GM12872 (cell line): ENCODE measurements at regions not wholly inside any gene's neighbourhood (a gene's known extent, or its start where the extent isn't known, plus 50 kb on each side); places are given as distances from the start of the nearest gene placed in this dataset.

Source experiments
- TF ChIP-seq, protein P1 (sequence below): IDR thresholded peaks from 3 replicates; pipeline ENCODE4 v1.5.1; 2011; ENCODE audit warnings: low read depth, mild to moderate bottlenecking, low read length, moderate library complexity; ENCODE audit not compliant: insufficient read depth

DNA sequence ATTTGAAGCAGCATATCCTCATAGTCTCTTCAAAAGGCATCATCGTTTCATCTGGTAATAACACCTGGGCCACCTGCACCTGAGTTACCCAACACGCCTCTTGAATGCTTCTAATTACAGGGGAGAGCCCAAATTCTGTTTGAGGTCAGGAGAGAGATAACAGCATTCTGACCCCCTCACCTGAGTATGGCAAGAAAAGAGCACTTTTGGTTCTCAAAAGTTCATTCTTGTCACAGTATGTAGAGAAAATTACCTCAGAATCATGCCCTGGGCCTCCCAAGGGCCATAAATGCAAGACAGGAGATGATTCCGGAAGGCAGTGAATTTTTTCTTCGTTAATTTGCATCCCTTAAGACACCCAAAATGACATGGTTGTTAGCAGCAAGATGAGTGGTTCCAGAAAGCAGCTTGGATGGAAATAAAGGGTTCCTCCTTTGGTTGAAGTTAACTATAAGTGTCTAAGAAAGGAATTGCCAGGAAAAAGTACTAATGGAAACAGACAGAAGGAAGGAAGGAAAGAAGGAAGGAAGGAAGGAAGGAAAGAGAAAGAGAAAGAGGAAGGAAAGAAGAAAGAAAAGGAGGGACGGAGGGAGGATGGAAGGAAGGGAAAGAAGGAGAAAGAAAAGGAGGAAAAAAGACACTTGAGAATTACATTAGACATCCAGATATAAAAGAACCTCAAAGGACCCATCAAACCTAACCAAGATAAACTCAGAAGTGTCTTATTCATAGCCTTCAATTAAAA is 228.4 kb upstream of the RHOBTB1 start:
- TF ChIP-seq, protein P1, sequence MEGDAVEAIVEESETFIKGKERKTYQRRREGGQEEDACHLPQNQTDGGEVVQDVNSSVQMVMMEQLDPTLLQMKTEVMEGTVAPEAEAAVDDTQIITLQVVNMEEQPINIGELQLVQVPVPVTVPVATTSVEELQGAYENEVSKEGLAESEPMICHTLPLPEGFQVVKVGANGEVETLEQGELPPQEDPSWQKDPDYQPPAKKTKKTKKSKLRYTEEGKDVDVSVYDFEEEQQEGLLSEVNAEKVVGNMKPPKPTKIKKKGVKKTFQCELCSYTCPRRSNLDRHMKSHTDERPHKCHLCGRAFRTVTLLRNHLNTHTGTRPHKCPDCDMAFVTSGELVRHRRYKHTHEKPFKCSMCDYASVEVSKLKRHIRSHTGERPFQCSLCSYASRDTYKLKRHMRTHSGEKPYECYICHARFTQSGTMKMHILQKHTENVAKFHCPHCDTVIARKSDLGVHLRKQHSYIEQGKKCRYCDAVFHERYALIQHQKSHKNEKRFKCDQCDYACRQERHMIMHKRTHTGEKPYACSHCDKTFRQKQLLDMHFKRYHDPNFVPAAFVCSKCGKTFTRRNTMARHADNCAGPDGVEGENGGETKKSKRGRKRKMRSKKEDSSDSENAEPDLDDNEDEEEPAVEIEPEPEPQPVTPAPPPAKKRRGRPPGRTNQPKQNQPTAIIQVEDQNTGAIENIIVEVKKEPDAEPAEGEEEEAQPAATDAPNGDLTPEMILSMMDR = no peak

DNA sequence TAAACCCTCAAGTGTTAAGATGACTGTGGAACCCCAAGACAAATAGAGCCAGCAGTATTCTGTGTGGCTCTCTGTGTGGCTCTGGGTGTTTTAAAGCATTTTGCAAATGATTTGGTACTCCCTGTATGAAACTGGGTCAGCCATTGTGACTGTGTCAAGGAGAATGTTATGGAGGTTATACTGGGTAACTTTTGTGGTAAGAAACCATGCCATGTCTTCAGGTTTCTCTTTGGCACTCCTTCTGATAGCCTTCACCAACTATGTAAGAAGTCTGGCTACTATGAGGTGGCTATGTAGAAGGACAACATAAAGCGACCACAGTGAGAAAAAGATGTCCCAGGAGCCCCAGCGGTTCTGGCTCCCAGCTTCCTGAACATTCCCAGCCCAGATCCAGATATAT is 226.6 kb upstream of the RHOBTB1 start:
- TF ChIP-seq, protein P1 = no peak

DNA sequence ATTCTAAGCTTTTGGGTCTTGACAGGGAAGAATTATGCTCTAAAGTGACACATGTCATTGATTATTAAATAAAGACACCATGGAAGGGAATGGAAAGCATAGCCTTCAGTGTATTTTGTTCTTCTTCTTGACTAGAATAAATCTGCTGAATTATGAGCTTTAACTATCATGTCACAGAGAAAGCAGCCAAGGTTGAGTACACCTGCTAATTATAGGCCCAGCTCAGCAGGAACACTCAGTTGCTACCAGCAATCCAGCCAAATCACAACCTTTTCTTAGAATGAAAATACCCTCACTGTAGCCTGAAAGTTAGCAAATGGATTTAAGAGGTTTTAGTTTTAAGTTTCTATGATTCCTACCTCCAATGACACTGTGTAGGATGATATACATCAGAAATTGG is 225.3 kb upstream of the RHOBTB1 start:
- TF ChIP-seq, protein P1 = no peak

DNA sequence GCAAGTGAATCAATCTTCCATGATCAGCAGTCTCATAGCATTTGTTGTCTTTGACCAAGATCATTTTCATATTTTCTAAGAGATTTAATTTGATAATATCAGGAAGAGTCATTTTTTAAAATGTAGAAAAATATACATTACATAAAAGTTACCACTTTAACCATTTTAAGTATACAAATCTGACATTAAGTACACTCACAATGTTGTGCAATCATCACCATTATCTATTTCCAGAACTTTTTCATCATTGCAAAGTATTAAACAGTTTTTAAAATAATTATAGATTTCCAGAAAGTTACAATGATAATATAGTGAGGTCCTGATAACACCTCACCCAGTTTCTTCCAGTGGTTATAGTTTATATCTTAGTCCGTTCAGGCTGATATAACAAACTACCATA is 222.5 kb upstream of the RHOBTB1 start:
- TF ChIP-seq, protein P1 = no peak

DNA sequence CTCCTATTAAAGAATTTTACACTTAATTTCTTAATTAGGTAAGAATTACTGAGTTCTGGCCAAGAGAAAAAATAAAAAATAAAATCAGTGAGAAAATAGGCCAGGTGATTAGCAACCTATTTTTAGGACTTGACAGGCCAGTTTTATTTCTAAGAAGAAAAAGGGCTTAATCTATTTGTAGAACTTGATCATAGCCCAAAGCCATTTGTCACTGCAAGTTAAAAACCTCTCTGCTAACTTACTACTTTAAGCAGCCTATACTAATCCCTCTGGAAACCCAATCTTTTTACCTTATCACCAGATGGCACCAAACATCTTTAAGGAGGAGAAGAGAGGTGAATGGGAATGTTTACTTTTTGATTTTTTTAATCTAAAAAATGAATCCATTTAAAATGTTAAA is 222.1 kb upstream of the RHOBTB1 start:
- TF ChIP-seq, protein P1 = no peak

DNA sequence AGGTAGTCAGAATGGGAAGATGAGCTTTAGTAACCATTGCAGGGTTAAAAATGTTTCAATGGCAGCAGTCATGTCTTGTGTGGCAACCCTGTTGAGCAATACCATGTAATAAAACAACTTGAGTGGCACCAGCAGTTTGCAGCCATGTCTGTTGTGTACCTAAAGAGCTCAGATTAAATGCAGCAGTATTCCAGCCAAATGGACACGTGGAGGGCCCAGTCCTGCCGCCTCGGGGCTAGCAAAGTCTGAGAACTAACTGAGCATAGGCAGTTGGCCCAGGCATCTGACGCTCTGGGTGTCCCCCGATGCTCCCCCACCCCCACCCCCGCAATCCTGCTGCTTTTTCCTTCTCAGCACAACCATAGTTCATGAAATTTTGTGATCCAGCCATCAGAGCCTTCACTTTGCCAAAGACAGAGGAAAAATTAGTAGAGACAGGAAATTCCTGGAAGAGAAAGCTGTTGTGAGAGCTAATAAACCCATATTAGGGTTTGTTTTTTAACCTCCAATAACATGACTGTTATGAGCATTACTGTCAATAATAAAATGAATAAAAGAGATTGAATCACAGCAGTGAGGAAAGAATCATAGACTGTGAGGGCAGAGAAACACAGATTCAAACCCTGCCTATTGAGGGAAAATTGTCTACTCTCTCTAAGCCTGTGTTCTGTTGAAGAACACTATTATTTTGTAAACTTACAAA is 220.6 kb upstream of the RHOBTB1 start:
- TF ChIP-seq, protein P1 = no peak

DNA sequence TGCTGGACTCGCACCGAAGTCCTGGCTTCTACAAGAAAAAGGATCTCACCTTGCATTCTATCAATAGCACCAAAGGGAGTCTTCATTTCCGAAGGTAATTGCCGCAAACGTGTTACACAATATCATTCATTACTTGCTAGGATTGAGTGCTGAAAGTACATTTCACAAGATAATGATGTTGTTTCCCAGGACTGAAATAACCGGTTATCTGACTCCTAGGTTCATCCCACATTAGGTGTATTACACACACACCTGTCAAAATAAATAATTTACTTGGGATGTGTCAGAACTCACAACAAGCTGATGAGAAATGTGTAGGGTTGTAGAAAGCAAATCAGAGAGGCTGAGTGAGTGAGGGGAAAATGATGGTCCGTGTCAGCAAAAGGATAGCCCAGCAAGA is 219.4 kb upstream of the RHOBTB1 start:
- TF ChIP-seq, protein P1 = no peak
